Gastroesophageal sphincter (tissue), 3 donors: ENCODE measurements at regions not wholly inside any gene's neighbourhood (a gene's known extent, or its start where the extent isn't known, plus 50 kb on each side); places are given as distances from the start of the nearest gene placed in this dataset.

ENCODE experiments used
- EP300 ChIP-seq: sonication (generic); formaldehyde crosslinking; IDR thresholded peaks from one replicate; pipeline ENCODE4 v1.6.1; 2017; ENCODE audit warnings: antibody characterized with exemption, mild to moderate bottlenecking
- POLR2A ChIP-seq, 2 donors: fragments of 450-650 bp; IDR thresholded peaks; one replicate each; pipeline ENCODE4 v1.6.1; 2017; ENCODE audit warnings: antibody characterized with exemption in 2 of 2, mild to moderate bottlenecking in 2 of 2, moderate library complexity in 1 of 2
- POLR2AphosphoS5 ChIP-seq: sonication (generic); formaldehyde crosslinking; IDR thresholded peaks from one replicate; pipeline ENCODE4 v1.6.1; 2017; ENCODE audit warnings: antibody characterized with exemption
- TF ChIP-seq, protein P1 (sequence below), 4 experiments: fragments of 200-600 bp in 2 of 4; fragments of 450-650 bp in 2 of 4; sonication (generic) in 1 of 4; IDR thresholded peaks; one replicate each; pipeline ENCODE4 v1.5.1; 2017 to 2019; ENCODE audit warnings: antibody characterized with exemption in 4 of 4, mild to moderate bottlenecking in 2 of 4, moderate library complexity in 2 of 4

DNA sequence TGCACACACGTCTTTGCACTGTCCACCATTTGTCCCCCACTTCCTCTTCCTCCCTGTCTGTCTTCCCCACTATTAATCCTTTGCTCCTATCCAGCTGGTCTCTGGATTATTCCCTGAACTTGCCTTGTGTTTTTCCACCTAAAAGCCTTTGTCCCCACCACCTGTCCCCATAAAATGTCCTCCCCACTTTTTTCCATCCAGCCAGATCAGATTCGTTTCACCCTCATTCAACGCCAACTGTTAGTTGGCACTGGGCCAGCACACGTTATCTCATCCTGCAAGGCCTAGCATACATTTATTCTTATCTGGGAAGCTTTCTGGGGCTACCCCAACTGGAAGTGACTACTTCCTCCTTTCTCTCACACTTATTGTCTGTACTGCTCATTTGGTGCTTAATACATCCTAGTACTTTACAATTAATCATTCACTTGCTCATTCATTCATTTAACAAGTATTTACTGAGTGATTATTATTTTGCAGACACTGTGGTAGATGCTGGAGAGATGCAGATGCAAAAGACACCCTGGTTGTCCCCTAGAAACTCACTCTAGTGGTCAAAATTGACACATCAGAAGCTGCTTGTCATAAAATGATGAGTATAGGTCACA is 96.2 kb downstream of the RASSF10 start:
- TF ChIP-seq POLR2A (IDR thresholded peaks at IDR 0.05): no peak
- TF ChIP-seq, protein P1, sequence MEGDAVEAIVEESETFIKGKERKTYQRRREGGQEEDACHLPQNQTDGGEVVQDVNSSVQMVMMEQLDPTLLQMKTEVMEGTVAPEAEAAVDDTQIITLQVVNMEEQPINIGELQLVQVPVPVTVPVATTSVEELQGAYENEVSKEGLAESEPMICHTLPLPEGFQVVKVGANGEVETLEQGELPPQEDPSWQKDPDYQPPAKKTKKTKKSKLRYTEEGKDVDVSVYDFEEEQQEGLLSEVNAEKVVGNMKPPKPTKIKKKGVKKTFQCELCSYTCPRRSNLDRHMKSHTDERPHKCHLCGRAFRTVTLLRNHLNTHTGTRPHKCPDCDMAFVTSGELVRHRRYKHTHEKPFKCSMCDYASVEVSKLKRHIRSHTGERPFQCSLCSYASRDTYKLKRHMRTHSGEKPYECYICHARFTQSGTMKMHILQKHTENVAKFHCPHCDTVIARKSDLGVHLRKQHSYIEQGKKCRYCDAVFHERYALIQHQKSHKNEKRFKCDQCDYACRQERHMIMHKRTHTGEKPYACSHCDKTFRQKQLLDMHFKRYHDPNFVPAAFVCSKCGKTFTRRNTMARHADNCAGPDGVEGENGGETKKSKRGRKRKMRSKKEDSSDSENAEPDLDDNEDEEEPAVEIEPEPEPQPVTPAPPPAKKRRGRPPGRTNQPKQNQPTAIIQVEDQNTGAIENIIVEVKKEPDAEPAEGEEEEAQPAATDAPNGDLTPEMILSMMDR (IDR thresholded peaks at IDR 0.05): no peak
- no peak for TF ChIP-seq POLR2AphosphoS5
- no peak for TF ChIP-seq EP300
